ENCODE measurements at regions not wholly inside any gene's neighbourhood (a gene's known extent, or its start where the extent isn't known, plus 50 kb on each side); places are given as distances from the start of the nearest gene placed in this dataset.

DNA sequence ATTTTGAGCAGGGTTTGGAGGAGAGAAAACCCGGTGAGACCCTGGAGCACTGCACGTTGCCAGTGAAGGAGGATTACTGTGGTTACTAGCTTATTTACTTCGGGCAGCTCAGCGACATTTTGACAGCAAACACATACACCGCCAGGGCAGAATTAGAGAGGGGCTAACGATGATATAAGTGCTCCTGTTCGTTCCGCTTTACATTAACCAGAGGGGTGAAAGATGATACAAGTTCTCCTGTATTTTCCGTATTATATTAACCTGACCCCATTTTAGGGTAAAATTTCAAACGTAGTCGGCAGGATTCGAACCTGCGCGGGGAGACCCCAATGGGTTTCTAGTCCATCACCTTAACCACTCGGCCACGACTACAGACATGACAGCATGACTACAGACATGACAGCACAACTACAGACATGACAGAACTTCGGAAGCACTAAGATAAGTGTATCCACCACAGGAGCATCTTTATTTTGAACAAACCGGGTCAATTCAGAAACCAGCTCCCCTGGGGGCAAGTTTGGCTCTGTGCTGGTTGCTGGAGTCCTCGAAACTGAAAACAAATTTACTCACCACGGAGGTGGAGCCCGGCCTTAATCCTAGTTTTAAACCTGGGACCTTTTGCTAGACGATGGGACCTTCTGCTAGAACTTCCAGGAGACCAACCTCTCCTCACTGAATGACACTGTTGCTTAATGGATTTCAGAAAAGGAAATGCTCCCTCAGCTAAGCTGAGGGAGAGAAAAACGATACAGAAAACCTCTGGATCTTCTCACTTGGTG, 80.4 kb upstream of the ZNF184 start (continued):
- TF ChIP-seq ATF2 (CRISPR knock-in tag; IDR thresholded peaks at IDR 0.05) (peak; percentile 76), CBX2 (IDR thresholded peaks at IDR 0.05; ENCODE audit: low read depth, low read length) (no peak), CBX2 (CRISPR knock-in tag; IDR thresholded peaks at IDR 0.05; ENCODE audit: low read depth) (0 out of 2 replicates have a peak, but pooled peaks have one; percentile 30), FLYWCH1 (CRISPR knock-in tag; IDR thresholded peaks at IDR 0.05) (no peak), ZNF205 (CRISPR knock-in tag; IDR thresholded peaks at IDR 0.05) (0 out of 2 replicates have a peak, but pooled peaks have one; percentile 46), SSRP1 (CRISPR knock-in tag; IDR thresholded peaks at IDR 0.05) (peak; percentile 98), LCORL (IDR thresholded peaks at IDR 0.05) (no peak), LCORL (CRISPR knock-in tag; IDR thresholded peaks at IDR 0.05) (peak; percentile 44; the same call in 1 of the 2 replicates), ZNF616 (CRISPR knock-in tag; IDR thresholded peaks at IDR 0.05; ENCODE audit: low read depth) (no peak), ZNF776 (CRISPR knock-in tag; IDR thresholded peaks at IDR 0.05) (no peak), ZNF496 (CRISPR knock-in tag; IDR thresholded peaks at IDR 0.05; ENCODE audit: insufficient replicate concordance) (no peak), ZNF367 (CRISPR knock-in tag; IDR thresholded peaks at IDR 0.05; ENCODE audit: borderline replicate concordance) (no peak), RORA (CRISPR knock-in tag; IDR thresholded peaks at IDR 0.05) (no peak), TEAD3 (CRISPR knock-in tag; optimal IDR thresholded peaks at IDR 0.05; ENCODE audit: borderline replicate concordance) (peak; percentile 45), KDM5B (CRISPR knock-in tag; IDR thresholded peaks at IDR 0.05; ENCODE audit: borderline replicate concordance) (no peak), ATF7-NPFF (CRISPR knock-in tag; IDR thresholded peaks at IDR 0.05; ENCODE audit: low read depth) (no peak), SRF (IDR thresholded peaks at IDR 0.05; ENCODE audit: low read depth, low read length) (0 out of 2 replicates have a peak, but pooled peaks have one; percentile 36), ZFP62 (CRISPR knock-in tag; IDR thresholded peaks at IDR 0.05) (no peak), ZNF792 (CRISPR knock-in tag; IDR thresholded peaks at IDR 0.05) (no peak), IRF2 (CRISPR knock-in tag; IDR thresholded peaks at IDR 0.05) (no peak), ZNF326 (CRISPR knock-in tag; IDR thresholded peaks at IDR 0.05; ENCODE audit: borderline replicate concordance) (no peak), YEATS2 (CRISPR knock-in tag; IDR thresholded peaks at IDR 0.05; ENCODE audit: borderline replicate concordance) (no peak), TP53 (CRISPR knock-in tag; conservative IDR thresholded peaks at IDR 0.05) (0 out of 2 replicates have a peak, but pooled peaks have one; percentile 25)
- TF ChIP-seq, protein P1, sequence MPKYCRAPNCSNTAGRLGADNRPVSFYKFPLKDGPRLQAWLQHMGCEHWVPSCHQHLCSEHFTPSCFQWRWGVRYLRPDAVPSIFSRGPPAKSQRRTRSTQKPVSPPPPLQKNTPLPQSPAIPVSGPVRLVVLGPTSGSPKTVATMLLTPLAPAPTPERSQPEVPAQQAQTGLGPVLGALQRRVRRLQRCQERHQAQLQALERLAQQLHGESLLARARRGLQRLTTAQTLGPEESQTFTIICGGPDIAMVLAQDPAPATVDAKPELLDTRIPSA (CRISPR knock-in tag; IDR thresholded peaks at IDR 0.05; ENCODE audit: borderline replicate concordance): no peak

Measured in HepG2 (cell line).